DOHH2 (cell line): ENCODE measurements at regions not wholly inside any gene's neighbourhood (a gene's known extent, or its start where the extent isn't known, plus 50 kb on each side); places are given as distances from the start of the nearest gene placed in this dataset.

ENCODE experiments used
- H3F3A ChIP-seq: fragments of 200-600 bp; sonication (generic), shearing (Covaris generic); 2 replicates; pipeline ENCODE4 v1.6.0; 2016; ENCODE audit warnings: antibody characterized with exemption, mild to moderate bottlenecking; ENCODE audit not compliant: control insufficient read depth, insufficient read depth
- H3K27ac ChIP-seq: fragments of 200-600 bp; sonication (generic); 2 replicates; pipeline ENCODE4 v1.5.1; 2014; ENCODE audit warnings: low read depth, mild to moderate bottlenecking, low read length, moderate library complexity
- H3K27me3 ChIP-seq: fragments of 200-600 bp; sonication (generic); 2 replicates; pipeline ENCODE4 v1.6.1; 2014; ENCODE audit warnings: mild to moderate bottlenecking, low read length, mixed read lengths; ENCODE audit not compliant: control insufficient read depth
- H3K36me3 ChIP-seq: fragments of 200-600 bp; sonication (generic); 2 replicates; pipeline ENCODE4 v1.6.1; 2014; ENCODE audit warnings: mild to moderate bottlenecking, low read length, moderate library complexity, mixed read lengths; ENCODE audit not compliant: control insufficient read depth
- H3K4me1 ChIP-seq: fragments of 200-600 bp; sonication (generic); 2 replicates; pipeline ENCODE4 v1.6.1; 2014; ENCODE audit warnings: mild to moderate bottlenecking, low read length, mixed read lengths; ENCODE audit not compliant: control insufficient read depth
- H3K4me2 ChIP-seq: fragments of 200-600 bp; sonication (generic); 2 replicates; pipeline ENCODE4 v1.6.0; 2014; ENCODE audit warnings: mild to moderate bottlenecking, low read length, moderate library complexity
- H3K4me3 ChIP-seq: fragments of 200-600 bp; sonication (generic); 2 replicates; pipeline ENCODE4 v1.5.1; 2014; ENCODE audit warnings: mild to moderate bottlenecking, low read length, mixed read lengths
- H3K79me2 ChIP-seq: fragments of 200-600 bp; sonication (generic); 2 replicates; pipeline ENCODE4 v1.6.1; 2014; ENCODE audit warnings: mild to moderate bottlenecking, low read length, mixed read lengths; ENCODE audit not compliant: control insufficient read depth
- H3K9me2 ChIP-seq: fragments of 200-600 bp; sonication (generic); replicated peaks from 2 replicates; pipeline ENCODE4 v1.6.1; 2014; ENCODE audit warnings: mild to moderate bottlenecking, low read length, mixed read lengths; ENCODE audit not compliant: control insufficient read depth
- H3K9me3 ChIP-seq: fragments of 200-600 bp; sonication (generic); 2 replicates; pipeline ENCODE4 v1.6.1; 2014; ENCODE audit warnings: antibody characterized with exemption, low read length, mixed read lengths; ENCODE audit not compliant: control insufficient read depth, insufficient read depth
- H4K20me1 ChIP-seq: fragments of 200-600 bp; sonication (generic); 2 replicates; pipeline ENCODE4 v1.6.0; 2014; ENCODE audit warnings: low read depth, mild to moderate bottlenecking, antibody characterized with exemption, low read length, moderate library complexity; ENCODE audit not compliant: control insufficient read depth, insufficient read depth
- CTCF ChIP-seq: fragments of 200-600 bp; sonication (generic); IDR thresholded peaks from one replicate; pipeline ENCODE4 v1.5.1; 2014; ENCODE audit warnings: antibody characterized with exemption, mild to moderate bottlenecking, low read depth, low read length; ENCODE audit not compliant: poor library complexity, severe bottlenecking
- EZH2phosphoT487 ChIP-seq: fragments of 200-600 bp; sonication (generic); IDR thresholded peaks from 2 replicates; pipeline ENCODE4 v1.6.1; 2017; ENCODE audit warnings: borderline replicate concordance, mild to moderate bottlenecking, antibody characterized with exemption, low read length, moderate library complexity, mixed read lengths

- no peak for TF ChIP-seq CTCF
- TF ChIP-seq EZH2phosphoT487 = no peak
- H3K4me3 ChIP-seq = no peak overlapping the region
- H3K79me2 ChIP-seq = no peaks in the 10 kb centered on the region
- H3K36me3 ChIP-seq = no peaks in the 10 kb centered on the region
- no peaks in the 10 kb centered on the region for H3F3A ChIP-seq
- H3K9me3 ChIP-seq = peaks cover 5% of the 10 kb centered on the region; the same call in 1 of the 2 replicates
- H3K9me2 ChIP-seq = no peaks in the 10 kb centered on the region
- no peaks in the 10 kb centered on the region for H3K27me3 ChIP-seq
- H3K4me2 ChIP-seq = no peak overlapping the region
- no peaks in the 10 kb centered on the region for H4K20me1 ChIP-seq
- H3K27ac ChIP-seq = no peak overlapping the region
- H3K4me1 ChIP-seq = no peaks in the 10 kb centered on the region
These were observed 301.2 kb downstream of the SMOC2 start for GRCh38 chr6:168741942-168742782.

- Histone ChIP-seq H3K4me1 (no peaks in the 10 kb centered on the region), H3K27ac (no peak overlapping the region), H3K36me3 (no peaks in the 10 kb centered on the region), H3K9me2 (no peaks in the 10 kb centered on the region), H3K4me3 (no peak overlapping the region), H3K4me2 (no peak overlapping the region), H4K20me1 (no peaks in the 10 kb centered on the region), H3K9me3 (peaks cover 5% of the 10 kb centered on the region; the same call in 1 of the 2 replicates), H3K27me3 (no peaks in the 10 kb centered on the region), H3F3A (no peaks in the 10 kb centered on the region), H3K79me2 (no peaks in the 10 kb centered on the region)
- TF ChIP-seq CTCF (no peak), EZH2phosphoT487 (no peak)
These were observed 300.3 kb downstream of the SMOC2 start for GRCh38 chr6:168741305-168741704.

GRCh38 chr6:168739381-168739780 is 298.4 kb downstream of the SMOC2 start:
- Histone ChIP-seq H3K9me3 (peaks cover 5% of the 10 kb centered on the region; the same call in 1 of the 2 replicates), H3K27me3 (no peaks in the 10 kb centered on the region), H3K4me1 (no peaks in the 10 kb centered on the region), H3K4me3 (no peak overlapping the region), H3K36me3 (no peaks in the 10 kb centered on the region), H3K27ac (no peak overlapping the region), H3F3A (no peaks in the 10 kb centered on the region), H3K4me2 (no peak overlapping the region), H3K79me2 (no peaks in the 10 kb centered on the region), H3K9me2 (no peaks in the 10 kb centered on the region), H4K20me1 (no peaks in the 10 kb centered on the region)
- TF ChIP-seq CTCF (no peak), EZH2phosphoT487 (no peak)
